Ovary (tissue), 7 donors: ENCODE measurements at regions not wholly inside any gene's neighbourhood (a gene's known extent, or its start where the extent isn't known, plus 50 kb on each side); places are given as distances from the start of the nearest gene placed in this dataset.

Experiments used
- DNase-seq, 5 donors: peaks; one replicate each; pipeline ENCODE4 v3.0.0-alpha.2; 2019 to 2020
- H3K27ac ChIP-seq, 2 donors: fragments of 200-600 bp; one replicate each; pipeline versions ENCODE4 v1.5.1 to v1.8.0; 2019 to 2022
- H3K27me3 ChIP-seq: fragments of 200-600 bp; one replicate; pipeline ENCODE4 v1.8.0; 2022
- H3K36me3 ChIP-seq: fragments of 200-600 bp; sonication (generic); one replicate; pipeline ENCODE4 v1.5.1; 2019
- H3K4me1 ChIP-seq: one replicate; pipeline ENCODE4 v1.8.1; 2013; ENCODE audit warnings: mild to moderate bottlenecking, moderate library complexity; ENCODE audit not compliant: insufficient read depth
- H3K4me3 ChIP-seq: fragments of 200-600 bp; sonication (generic); one replicate; pipeline ENCODE4 v1.5.1; 2017
- H3K9me3 ChIP-seq, 2 donors: fragments of 200-600 bp in 1 of 2; sonication (generic) in 1 of 2; one replicate each; pipeline versions ENCODE4 v1.5.1 to v1.8.1; 2013 to 2019; ENCODE audit warnings: mild to moderate bottlenecking in 1 of 2, moderate library complexity in 1 of 2
- EP300 ChIP-seq: sonication (generic); formaldehyde crosslinking; IDR thresholded peaks from one replicate; pipeline ENCODE4 v1.6.1; 2017; ENCODE audit warnings: antibody characterized with exemption
- POLR2A ChIP-seq: fragments of 450-650 bp; IDR thresholded peaks from one replicate; pipeline ENCODE4 v1.6.1; 2017; ENCODE audit warnings: antibody characterized with exemption, mild to moderate bottlenecking, moderate library complexity
- WGBS, 3 donors: extraction: QIAGEN DNeasy Blood & Tissue Kit in 1 of 3; methylation state at CpG; one replicate each; pipeline versions ENCODE4 v1.1.5 to v1.1.7; 2013 to 2017; 5-methylcytosine and 5-hydroxymethylcytosine counted together
- intact Hi-C, 4 donors: fragments of 100-400 bp; cut with DNase I; formaldehyde crosslinking; loops; one replicate each; pipeline versions ENCODE4 v1.11.0 to v1.15.1; 2022 to 2023
- TF ChIP-seq, protein P1 (sequence below), 3 donors: fragments of 450-650 bp in 2 of 3; fragments of 200-600 bp in 1 of 3; IDR thresholded peaks; one replicate each; pipeline versions ENCODE4 v1.5.1 to v1.8.0; 2016 to 2022; ENCODE audit warnings: antibody characterized with exemption in 3 of 3, mild to moderate bottlenecking in 1 of 3
- donor health status: DM: no; HTN: no; CAD: no; lungs with moderate emphysema.
- donor health status: DM: no; HTN: no; CAD: no.
- donor health status: Bipolar disorder and iron deficiency.
- donor health status: DM: no; HTN: no; CAD: no.
- donor health status: DM: yes; HTN: yes; CAD: no.

DNA sequence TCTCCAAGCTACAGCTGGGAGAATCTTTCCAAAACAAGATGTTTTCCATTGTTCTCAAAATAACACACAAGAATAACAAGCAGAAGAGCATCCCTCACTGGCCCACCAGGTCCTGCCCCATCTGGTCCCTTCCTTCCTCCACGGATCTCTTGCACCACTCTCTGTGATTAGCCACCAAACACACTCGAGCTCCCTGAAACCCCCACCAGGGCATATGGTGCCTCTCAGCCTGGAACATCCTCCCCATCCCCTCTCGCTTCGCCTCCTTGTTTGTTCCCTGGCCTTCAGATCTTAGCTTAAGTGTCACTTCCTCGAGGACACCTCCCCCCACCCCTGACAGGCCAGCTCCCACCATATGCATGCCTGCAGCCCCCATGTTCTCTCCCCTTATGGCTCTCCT lies 496.6 kb upstream of the PROK2 start:
- H3K4me1 ChIP-seq, result peaks cover 4% of the 10 kb centered on the region
- H3K27me3 ChIP-seq, result no peaks in the 10 kb centered on the region
- TF ChIP-seq, protein P1, sequence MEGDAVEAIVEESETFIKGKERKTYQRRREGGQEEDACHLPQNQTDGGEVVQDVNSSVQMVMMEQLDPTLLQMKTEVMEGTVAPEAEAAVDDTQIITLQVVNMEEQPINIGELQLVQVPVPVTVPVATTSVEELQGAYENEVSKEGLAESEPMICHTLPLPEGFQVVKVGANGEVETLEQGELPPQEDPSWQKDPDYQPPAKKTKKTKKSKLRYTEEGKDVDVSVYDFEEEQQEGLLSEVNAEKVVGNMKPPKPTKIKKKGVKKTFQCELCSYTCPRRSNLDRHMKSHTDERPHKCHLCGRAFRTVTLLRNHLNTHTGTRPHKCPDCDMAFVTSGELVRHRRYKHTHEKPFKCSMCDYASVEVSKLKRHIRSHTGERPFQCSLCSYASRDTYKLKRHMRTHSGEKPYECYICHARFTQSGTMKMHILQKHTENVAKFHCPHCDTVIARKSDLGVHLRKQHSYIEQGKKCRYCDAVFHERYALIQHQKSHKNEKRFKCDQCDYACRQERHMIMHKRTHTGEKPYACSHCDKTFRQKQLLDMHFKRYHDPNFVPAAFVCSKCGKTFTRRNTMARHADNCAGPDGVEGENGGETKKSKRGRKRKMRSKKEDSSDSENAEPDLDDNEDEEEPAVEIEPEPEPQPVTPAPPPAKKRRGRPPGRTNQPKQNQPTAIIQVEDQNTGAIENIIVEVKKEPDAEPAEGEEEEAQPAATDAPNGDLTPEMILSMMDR (IDR thresholded peaks at IDR 0.05), result no peak
- TF ChIP-seq POLR2A (no peak), EP300 (no peak)
- H3K36me3 ChIP-seq, result no peaks in the 10 kb centered on the region
- H3K9me3 ChIP-seq, result no peaks in the 10 kb centered on the region
- H3K27ac ChIP-seq, result no peak overlapping the region
- DNase-seq, result no peak
- intact Hi-C loops, result no loop called here
- WGBS, 3 donors, result 81 to 89% (median 81%) methylated on average over 5 of the region's 5 CpGs
- H3K4me3 ChIP-seq, result no peak overlapping the region

DNA sequence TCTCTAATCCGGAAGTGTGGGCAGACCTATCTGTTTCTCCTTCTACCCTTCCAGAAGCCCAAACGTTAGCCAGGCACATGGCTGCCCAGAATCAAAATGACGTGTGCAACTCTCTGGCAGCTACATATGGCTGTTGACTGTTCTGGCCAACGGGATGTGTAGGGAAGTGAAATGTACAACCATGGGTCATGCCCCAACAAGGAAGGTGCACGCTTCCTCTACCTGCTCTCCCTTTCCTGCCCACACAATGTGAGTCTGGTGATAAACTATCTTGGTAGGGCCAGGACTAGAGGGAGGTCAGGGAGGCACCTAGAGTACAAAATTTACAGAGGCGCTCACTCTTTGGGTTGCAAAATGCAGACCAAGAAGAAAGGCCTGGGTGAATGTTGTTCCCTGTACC lies 495.9 kb upstream of the PROK2 start:
- TF ChIP-seq, protein P1 (IDR thresholded peaks at IDR 0.05), result no peak
- WGBS, 3 donors, result 89 to 93% (median 90%) methylated on average over 6 of the region's 6 CpGs
- intact Hi-C loops, result no loop called here
- no peak for DNase-seq
- H3K4me3 ChIP-seq, result no peak overlapping the region
- H3K27me3 ChIP-seq, result no peaks in the 10 kb centered on the region
- H3K27ac ChIP-seq, result no peak overlapping the region
- H3K9me3 ChIP-seq, result no peaks in the 10 kb centered on the region
- peaks cover 4% of the 10 kb centered on the region for H3K4me1 ChIP-seq
- H3K36me3 ChIP-seq, result no peaks in the 10 kb centered on the region

DNA sequence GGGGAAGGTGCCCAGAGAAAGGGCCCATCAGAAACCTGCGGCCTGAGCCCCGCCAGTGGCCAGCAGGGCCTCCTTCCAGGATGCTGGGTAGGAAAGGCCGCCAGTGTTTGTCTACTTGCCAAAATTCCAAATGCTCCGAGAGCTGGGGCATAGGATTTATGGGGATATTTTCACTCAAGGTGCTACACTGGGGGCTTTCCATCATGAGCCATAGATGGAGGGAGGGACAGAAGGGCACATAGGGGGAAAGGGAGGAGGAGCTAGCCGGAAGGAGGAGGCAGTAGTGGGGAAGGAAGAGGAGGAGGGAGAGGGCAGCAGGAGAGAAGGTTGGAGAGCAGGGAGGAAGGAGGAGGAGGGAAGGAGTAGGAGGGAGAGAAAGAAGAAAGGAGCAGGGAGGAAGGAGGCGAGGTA lies 494.7 kb upstream of the PROK2 start:
- Histone ChIP-seq H3K27me3 (no peaks in the 10 kb centered on the region), H3K27ac (no peak overlapping the region), H3K4me3 (no peak overlapping the region), H3K9me3 (no peaks in the 10 kb centered on the region), H3K4me1 (peaks cover 6% of the 10 kb centered on the region), H3K36me3 (no peaks in the 10 kb centered on the region)
- intact Hi-C loops, result loop anchor here in 2 of 4 donors (10.0 kb wide), 2 partner anchors 45 to 165 kb away; partner anchors contain the start of gene RYBP (in 1 of the 2)
- TF ChIP-seq EP300 (no peak), POLR2A (no peak)
- TF ChIP-seq, protein P1 (IDR thresholded peaks at IDR 0.05), result no peak
- 31 to 37% (median 35%) methylated on average over 6 of the region's 6 CpGs for WGBS, 3 donors
- no peak for DNase-seq

DNA sequence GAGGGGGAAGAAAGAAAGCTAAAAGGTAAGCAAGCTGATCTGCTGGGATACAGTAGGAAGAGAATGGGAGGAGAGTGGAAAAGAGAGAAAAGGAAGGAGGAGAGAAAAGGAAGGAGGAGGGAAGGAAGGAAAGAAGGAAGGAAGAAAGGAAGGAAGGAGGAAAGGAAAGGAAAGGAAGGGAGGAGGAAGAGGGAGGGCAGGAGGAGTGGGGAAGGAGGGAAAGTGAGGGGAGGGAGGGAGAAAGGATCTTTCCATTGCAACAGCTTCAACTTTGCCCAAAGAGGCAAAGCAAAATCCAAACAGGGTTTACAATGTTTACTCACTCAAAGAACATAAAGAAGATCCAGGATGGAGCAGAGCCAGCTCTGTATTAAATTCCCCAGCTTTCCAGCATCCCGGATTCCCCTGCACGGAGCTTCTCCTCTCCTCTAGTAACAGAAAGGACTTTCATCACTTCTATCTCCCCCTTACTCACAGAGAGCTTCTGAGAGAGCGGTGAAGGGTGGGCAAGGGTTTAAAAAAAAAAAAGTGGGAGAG lies 494.2 kb upstream of the PROK2 start:
- 42 to 49% (median 44%) methylated on average over 3 of the region's 3 CpGs for WGBS, 3 donors
- intact Hi-C loops, result loop anchor here in 2 of 4 donors (10.0 kb wide), 2 partner anchors 46 to 166 kb away; partner anchors contain the start of gene RYBP (in 1 of the 2)

More for the DNA sequence above, 494.2 kb upstream of the PROK2 start:
- Histone ChIP-seq H3K36me3 (no peaks in the 10 kb centered on the region), H3K4me3 (no peak overlapping the region), H3K4me1 (peaks cover 6% of the 10 kb centered on the region), H3K27ac (no peak overlapping the region), H3K9me3 (no peaks in the 10 kb centered on the region), H3K27me3 (no peaks in the 10 kb centered on the region)
- TF ChIP-seq, protein P1 (IDR thresholded peaks at IDR 0.05), result no peak
- TF ChIP-seq POLR2A (no peak), EP300 (no peak)
- no peak for DNase-seq
